HG03280 (cell line): ENCODE measurements at regions not wholly inside any gene's neighbourhood (a gene's known extent, or its start where the extent isn't known, plus 50 kb on each side); places are given as distances from the start of the nearest gene placed in this dataset.

Experiments
- ATAC-seq: cut with Tn5 transposase; IDR thresholded peaks from one replicate; pipeline ENCODE4 v1.9.1; 2021; ENCODE audit warnings: mild to moderate bottlenecking, moderate library complexity; ENCODE audit not compliant: unreplicated experiment

GRCh38 chr3:30113906-30114305 lies 492.5 kb upstream of the TGFBR2 start:
- ATAC-seq, result no peak

DNA sequence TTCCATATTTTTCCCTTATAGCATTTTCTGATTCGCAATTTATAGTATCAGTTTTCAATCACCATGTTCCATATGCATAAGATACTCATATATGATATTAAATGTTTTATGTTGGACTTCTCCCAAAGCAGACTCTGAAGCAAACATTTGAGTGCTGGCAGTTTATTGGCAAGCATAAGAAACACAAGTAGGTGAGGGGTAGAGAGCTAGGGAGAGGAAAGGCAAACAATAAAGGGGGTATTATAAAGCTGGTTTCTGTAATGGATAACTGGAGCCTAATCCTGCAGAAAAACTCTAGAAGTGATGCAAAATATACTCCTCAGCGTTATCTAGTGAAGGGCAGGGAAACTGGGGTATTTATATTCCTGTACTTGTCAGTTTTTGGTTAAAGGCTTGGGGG lies 491.5 kb upstream of the TGFBR2 start:
- ATAC-seq, result no peak

GRCh38 chr3:30122359-30122758 lies 484.0 kb upstream of the TGFBR2 start:
- ATAC-seq, result no peak

DNA sequence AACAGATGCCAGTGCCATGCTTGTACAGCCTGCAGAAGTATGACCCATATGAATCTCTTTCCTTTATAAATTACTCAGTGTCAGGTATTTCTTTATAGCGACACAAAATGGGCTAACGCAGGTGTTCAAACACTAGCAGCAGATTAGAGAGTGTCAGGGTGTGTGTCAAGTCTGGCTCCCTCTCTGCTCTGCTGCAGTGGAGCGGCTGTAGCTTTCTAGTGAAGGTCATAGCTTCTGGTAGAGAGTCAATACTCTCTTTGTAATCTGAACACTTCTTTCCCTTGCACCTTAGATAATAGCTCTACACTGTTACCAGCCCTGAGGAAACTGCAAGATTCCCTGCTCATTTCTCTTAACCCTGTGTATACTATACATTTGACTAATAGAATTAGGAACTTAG lies 483.2 kb upstream of the TGFBR2 start:
- ATAC-seq, result no peak

DNA sequence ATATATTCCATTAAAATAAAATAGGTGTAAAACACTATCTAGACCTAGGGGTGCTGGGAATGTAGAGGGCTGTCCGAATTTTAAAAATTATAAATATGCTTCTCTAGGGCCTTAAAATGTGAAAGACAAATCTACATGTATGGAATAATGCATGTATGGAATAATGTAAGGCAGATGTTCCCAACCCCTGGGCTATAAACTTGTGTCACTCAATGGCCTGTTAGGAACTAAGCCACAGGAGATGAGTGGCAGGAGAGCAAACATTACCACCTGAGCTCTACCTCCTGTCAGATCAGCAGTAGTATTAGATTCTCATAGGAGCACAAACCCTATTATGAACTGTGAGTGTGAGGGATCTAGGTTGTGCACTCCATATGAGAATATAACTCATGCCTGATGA lies 482.6 kb upstream of the TGFBR2 start:
- ATAC-seq, result no peak

- ATAC-seq, result no peak
Observed at GRCh38 chr3:30124435-30125370, 481.7 kb upstream of the TGFBR2 start.

DNA sequence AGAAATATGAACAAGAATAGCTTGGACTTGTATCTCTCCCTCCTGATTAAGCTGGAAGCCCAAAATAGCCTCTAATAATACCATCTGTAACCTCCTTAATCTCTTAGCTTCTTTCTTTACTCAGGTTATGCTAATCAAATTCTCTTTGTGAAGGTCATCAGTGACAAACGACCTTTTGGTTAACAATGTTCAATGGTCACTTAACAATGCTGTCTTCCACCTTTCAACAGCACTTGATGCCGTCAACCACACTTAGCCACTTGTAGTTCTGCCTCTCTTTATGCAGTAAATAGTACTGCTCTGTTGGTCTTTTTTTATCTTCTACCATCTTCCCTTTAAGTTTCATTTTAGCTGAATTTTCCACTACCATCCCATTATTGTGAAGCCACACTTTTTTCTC lies 476.6 kb upstream of the TGFBR2 start:
- ATAC-seq, result no peak

GRCh38 chr3:30130391-30130790 lies 476.0 kb upstream of the TGFBR2 start:
- no peak for ATAC-seq

DNA sequence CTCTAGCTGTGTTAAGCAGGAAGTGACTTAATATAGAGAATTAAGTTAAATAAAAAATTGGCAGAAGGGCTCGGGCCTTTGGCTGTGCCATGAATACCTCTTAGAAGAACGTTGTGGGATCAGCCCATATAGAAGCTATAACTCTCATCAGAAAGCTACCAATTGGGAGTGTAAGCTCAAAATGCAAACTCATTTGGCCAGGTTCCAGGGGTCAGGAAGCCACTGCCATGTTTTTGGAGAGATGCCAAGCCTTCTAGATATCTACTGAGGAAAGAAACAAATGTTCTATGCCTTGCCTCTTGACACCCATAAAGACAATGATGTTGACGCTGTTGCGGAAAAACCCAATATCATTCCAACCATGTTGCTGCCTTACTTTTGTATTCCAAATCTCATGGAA lies 475.2 kb upstream of the TGFBR2 start:
- ATAC-seq, result no peak

GRCh38 chr3:30135190-30135589 lies 471.2 kb upstream of the TGFBR2 start:
- ATAC-seq, result no peak

GRCh38 chr3:30139283-30139682 lies 467.1 kb upstream of the TGFBR2 start:
- no peak for ATAC-seq

DNA sequence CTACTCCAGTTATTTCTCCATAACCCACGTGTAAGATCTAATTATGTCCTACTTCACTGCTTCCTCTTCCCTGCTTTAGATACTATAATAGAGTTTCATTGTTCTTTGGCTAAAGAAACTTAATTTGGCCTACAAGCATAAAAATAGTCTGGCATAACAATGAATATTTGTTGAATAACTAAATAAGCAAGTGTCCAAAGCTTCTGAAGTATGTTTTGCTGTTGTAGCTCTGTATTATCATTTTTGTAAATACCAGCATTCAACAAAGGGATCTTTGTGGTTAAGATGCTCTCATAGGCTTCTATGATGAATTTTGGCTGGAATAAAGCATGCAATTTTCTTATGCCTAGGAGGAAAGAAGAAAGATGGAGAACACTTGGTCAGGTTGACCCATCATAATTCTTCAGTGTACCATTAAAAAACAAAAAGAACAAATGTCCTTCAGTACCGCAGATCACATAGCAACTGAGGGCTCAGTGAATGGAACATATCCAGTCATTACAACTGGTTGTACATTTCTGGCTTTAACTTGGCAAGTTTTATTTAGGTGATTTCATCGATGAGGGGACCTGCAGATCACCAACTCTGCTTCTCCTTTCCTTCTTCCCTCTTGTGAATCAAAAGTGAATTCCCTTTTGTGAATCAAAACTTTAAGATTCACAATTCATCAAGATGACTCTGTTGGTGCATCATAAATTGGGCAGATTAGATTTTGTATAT lies 465.9 kb upstream of the TGFBR2 start:
- no peak for ATAC-seq

DNA sequence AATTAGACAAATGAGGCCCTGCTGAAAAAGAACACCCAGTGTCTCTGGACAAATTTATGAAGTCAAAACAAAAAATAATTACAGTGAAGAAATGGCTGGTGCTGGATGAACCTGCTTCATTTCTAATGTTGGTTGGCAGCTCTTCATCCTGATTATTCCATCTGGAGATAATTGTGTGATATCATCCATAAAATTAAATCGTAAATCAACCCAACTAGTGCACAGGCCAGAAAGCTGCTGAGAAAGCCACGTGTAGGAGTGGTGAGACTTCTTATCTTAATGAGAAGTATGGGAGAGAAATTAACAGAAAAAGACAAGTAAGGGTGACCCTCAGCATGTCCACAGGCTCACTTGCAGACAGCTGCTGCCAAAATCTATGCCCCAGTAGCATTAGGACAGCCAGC lies 465.2 kb upstream of the TGFBR2 start:
- no peak for ATAC-seq

DNA sequence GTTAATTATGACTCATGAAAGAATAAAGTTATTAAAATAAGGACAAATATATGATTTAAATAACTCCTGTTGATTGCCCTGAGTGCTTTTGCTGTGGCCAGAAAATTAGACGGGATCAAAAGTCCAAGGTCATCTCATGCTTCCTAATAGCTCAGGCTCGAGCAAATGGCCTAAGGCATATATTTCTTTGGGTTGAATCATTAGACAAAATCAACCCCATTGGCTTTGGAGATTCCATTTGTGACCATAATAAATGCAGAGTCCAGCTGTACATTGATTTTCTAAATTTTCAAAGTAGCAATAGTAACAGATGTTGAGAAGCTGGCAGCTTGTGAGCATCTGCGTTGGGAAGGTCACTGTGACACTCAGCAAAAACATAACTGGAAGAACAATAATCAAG lies 464.5 kb upstream of the TGFBR2 start:
- ATAC-seq, result no peak

GRCh38 chr3:30142946-30143345 lies 463.5 kb upstream of the TGFBR2 start:
- no peak for ATAC-seq

DNA sequence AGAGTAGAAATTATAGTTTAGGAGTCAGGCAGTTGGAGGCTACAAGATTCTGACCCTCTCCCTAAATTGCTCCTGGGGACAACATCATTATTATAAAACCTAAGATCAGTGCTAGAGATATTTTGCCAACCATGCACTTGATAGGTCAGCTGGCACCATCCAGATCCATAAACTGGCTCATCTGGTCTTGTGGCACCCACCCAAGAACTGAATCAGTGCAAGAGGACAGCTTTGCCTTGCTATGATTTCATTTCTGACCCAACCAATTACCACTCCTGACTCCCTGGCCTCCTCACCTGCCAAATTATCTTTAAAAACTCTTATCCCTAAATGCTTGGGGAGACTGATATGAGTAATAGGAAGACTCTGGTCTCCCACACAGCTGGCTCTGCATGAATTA lies 461.1 kb upstream of the TGFBR2 start:
- no peak for ATAC-seq

- no peak for ATAC-seq
Observed at GRCh38 chr3:30146978-30147377, 459.4 kb upstream of the TGFBR2 start.

- ATAC-seq, result no peak
Observed at GRCh38 chr3:30154853-30155252, 451.5 kb upstream of the TGFBR2 start.

- ATAC-seq, result no peak
Observed at GRCh38 chr3:30155755-30156154, 450.6 kb upstream of the TGFBR2 start.

- no peak for ATAC-seq
Observed at GRCh38 chr3:30156586-30157498, 449.6 kb upstream of the TGFBR2 start.

DNA sequence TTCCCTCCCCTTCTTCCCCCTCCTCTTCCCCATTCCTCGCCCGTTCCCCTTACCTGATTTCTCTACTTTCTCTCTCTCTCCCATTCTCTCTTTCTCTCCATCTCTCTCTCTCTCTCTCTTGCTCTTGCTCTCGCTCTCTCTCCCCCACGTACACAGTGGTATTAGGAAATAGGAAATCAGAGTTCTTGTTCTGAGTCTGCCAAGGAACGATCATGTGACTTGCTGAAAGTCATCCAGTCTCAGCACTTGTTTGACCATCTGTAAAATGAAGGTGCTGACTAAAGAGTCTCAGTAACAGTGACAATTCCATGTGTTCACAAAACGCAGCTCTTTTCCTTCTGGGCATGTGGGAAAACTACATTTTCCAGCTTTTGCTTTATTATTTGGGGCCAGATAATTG lies 445.0 kb upstream of the TGFBR2 start:
- no peak for ATAC-seq
